GF-D8 (cell line): ENCODE measurements at regions not wholly inside any gene's neighbourhood (a gene's known extent, or its start where the extent isn't known, plus 50 kb on each side); places are given as distances from the start of the nearest gene placed in this dataset.

ENCODE experiments used
- DNase-seq: peaks from one replicate; lab custom pipeline; 2025; lab: John Stamatoyannopoulos, UW

- DNase-seq: no peak
These were observed 78.3 kb downstream of the RAMP3 start for GRCh38 chr7:45235905-45236304.

GRCh38 chr7:45236666-45237065 lies 79.1 kb downstream of the RAMP3 start:
- no peak for DNase-seq

GRCh38 chr7:45237788-45238461 lies 80.3 kb downstream of the RAMP3 start:
- no peak for DNase-seq

GRCh38 chr7:45238806-45239205 lies 81.2 kb downstream of the RAMP3 start:
- no peak for DNase-seq

- no peak for DNase-seq
These were observed 81.9 kb downstream of the RAMP3 start for GRCh38 chr7:45239486-45239885.

GRCh38 chr7:45240273-45240771 lies 82.7 kb downstream of the RAMP3 start:
- DNase-seq: no peak

GRCh38 chr7:45240926-45241325 lies 83.3 kb downstream of the RAMP3 start:
- no peak for DNase-seq

- DNase-seq: no peak
These were observed 83.9 kb downstream of the RAMP3 start for GRCh38 chr7:45241339-45242109.

- DNase-seq: no peak
These were observed 84.7 kb downstream of the RAMP3 start for GRCh38 chr7:45242261-45242660.

GRCh38 chr7:45242698-45243097 lies 85.1 kb downstream of the RAMP3 start:
- DNase-seq: no peak

GRCh38 chr7:45244981-45245380 lies 87.4 kb downstream of the RAMP3 start:
- no peak for DNase-seq

GRCh38 chr7:45246339-45246738 lies 88.7 kb downstream of the RAMP3 start:
- DNase-seq: no peak

- DNase-seq: no peak
These were observed 94.7 kb downstream of the RAMP3 start for GRCh38 chr7:45252248-45252647.

- DNase-seq: no peak
These were observed 95.3 kb downstream of the RAMP3 start for GRCh38 chr7:45252857-45253256.

- DNase-seq: no peak
These were observed 95.8 kb downstream of the RAMP3 start for GRCh38 chr7:45253368-45253767.

- DNase-seq: no peak
These were observed 97.6 kb downstream of the RAMP3 start for GRCh38 chr7:45255187-45255586.

- no peak for DNase-seq
These were observed 98.7 kb downstream of the RAMP3 start for GRCh38 chr7:45256309-45256708.

GRCh38 chr7:45256775-45257174 lies 99.2 kb downstream of the RAMP3 start:
- no peak for DNase-seq

- DNase-seq: no peak
These were observed 99.7 kb downstream of the RAMP3 start for GRCh38 chr7:45257284-45257683.

- DNase-seq: no peak
These were observed 101.1 kb downstream of the RAMP3 start for GRCh38 chr7:45258533-45259226.

GRCh38 chr7:45259227-45259596 lies 101.6 kb downstream of the RAMP3 start:
- DNase-seq: no peak

GRCh38 chr7:45259966-45260646 lies 102.5 kb downstream of the RAMP3 start:
- DNase-seq: no peak
